Body of pancreas (tissue), 4 donors: ENCODE measurements at regions not wholly inside any gene's neighbourhood (a gene's known extent, or its start where the extent isn't known, plus 50 kb on each side); places are given as distances from the start of the nearest gene placed in this dataset.

Experiments used
- POLR2A ChIP-seq, 3 donors: fragments of 450-650 bp; IDR thresholded peaks; one replicate each; pipeline ENCODE4 v1.6.1; 2016; ENCODE audit warnings: antibody characterized with exemption in 3 of 3, mild to moderate bottlenecking in 2 of 3
- TF ChIP-seq, protein P1 (sequence below), 7 experiments: fragments of 450-650 bp in 4 of 7; fragments of 200-600 bp in 3 of 7; sonication (generic) in 3 of 7; IDR thresholded peaks; one replicate each; pipeline ENCODE4 v1.5.1; 2016 to 2019; ENCODE audit warnings: antibody characterized with exemption in 7 of 7

DNA sequence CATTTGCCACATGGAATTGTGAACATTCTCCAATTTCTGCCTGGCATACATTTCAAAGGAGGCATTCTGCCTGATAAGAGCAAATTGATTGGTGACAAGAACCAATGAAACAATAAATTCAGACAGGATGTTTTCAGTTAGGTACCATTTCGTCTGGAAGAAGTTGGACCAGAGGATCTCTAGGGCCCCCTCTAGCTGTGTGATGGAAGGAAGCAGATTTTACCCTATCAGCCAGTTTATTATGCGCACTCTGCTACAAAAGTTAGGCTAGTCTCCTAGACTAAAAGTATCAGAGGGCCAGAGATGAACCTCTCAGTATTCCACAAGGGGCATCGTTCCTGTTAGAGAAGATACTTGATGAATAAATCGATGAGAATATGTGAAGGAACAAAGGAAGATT, 118.0 kb downstream of the BUB3 start:
- TF ChIP-seq, protein P1, sequence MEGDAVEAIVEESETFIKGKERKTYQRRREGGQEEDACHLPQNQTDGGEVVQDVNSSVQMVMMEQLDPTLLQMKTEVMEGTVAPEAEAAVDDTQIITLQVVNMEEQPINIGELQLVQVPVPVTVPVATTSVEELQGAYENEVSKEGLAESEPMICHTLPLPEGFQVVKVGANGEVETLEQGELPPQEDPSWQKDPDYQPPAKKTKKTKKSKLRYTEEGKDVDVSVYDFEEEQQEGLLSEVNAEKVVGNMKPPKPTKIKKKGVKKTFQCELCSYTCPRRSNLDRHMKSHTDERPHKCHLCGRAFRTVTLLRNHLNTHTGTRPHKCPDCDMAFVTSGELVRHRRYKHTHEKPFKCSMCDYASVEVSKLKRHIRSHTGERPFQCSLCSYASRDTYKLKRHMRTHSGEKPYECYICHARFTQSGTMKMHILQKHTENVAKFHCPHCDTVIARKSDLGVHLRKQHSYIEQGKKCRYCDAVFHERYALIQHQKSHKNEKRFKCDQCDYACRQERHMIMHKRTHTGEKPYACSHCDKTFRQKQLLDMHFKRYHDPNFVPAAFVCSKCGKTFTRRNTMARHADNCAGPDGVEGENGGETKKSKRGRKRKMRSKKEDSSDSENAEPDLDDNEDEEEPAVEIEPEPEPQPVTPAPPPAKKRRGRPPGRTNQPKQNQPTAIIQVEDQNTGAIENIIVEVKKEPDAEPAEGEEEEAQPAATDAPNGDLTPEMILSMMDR (IDR thresholded peaks at IDR 0.05), result no peak
- no peak for TF ChIP-seq POLR2A (IDR thresholded peaks at IDR 0.05)
